PC-3 (cell line): ENCODE measurements at regions not wholly inside any gene's neighbourhood (a gene's known extent, or its start where the extent isn't known, plus 50 kb on each side); places are given as distances from the start of the nearest gene placed in this dataset.
"Not testable (repeated sequence)": the region's sequence is repeated elsewhere in the genome, so short reads cannot be mapped to it uniquely, and the experiment has no call there.

Source experiments
- ATAC-seq: fragments of 200-7000 bp; cut with Tn5 transposase; 2 replicates; pipeline ENCODE4 v1.9.1; 2020; ENCODE audit warnings: mild to moderate bottlenecking, moderate library complexity
- BruUV-seq: library from RNA; stranded (reverse); fragments of 400-500 nt; replicated peaks from 2 replicates; lab custom pipeline; 2021; lab: Mats Ljungman, UMichigan
- CTCF ChIA-PET: fragments of 300-600 bp; sonication (Branson Sonifier 250); formaldehyde crosslinking; loops from one replicate; lab custom pipeline; 2022; ENCODE audit warnings: antibody characterized with exemption; lab: Charles Lee
- POLR2A ChIA-PET: fragments of 300-600 bp; sonication (Branson Sonifier 250); formaldehyde crosslinking; loops from one replicate; lab custom pipeline; 2022; ENCODE audit warnings: antibody characterized with exemption; ENCODE audit not compliant: unreplicated experiment; lab: Charles Lee
- DNase-seq: peaks from one replicate; pipeline ENCODE4 v3.0.0-alpha.2; 2015
- H2AFZ ChIP-seq: fragments of 300-600 bp; sonication (generic); 2 replicates; pipeline ENCODE4 v1.6.0; 2016; ENCODE audit warnings: antibody characterized with exemption, low read length
- H3F3A ChIP-seq: fragments of 300-600 bp; sonication (generic); one replicate; pipeline ENCODE4 v1.6.0; 2017; ENCODE audit warnings: antibody characterized with exemption, low read length, control low read depth, mild to moderate bottlenecking; ENCODE audit not compliant: unreplicated experiment
- H3K27ac ChIP-seq: fragments of 300-600 bp; sonication (generic); 2 replicates; pipeline ENCODE4 v1.5.1; 2016; ENCODE audit warnings: mild to moderate bottlenecking, low read length
- H3K27me3 ChIP-seq: fragments of 300-600 bp; sonication (generic); 2 replicates; pipeline ENCODE4 v1.6.1; 2016; ENCODE audit warnings: low read length, mixed read lengths
- H3K36me3 ChIP-seq: fragments of 300-600 bp; sonication (generic); 2 replicates; pipeline ENCODE4 v1.6.1; 2016; ENCODE audit warnings: low read depth, mixed run types, low read length, mixed read lengths
- H3K4me1 ChIP-seq: fragments of 300-600 bp; sonication (generic); 2 replicates; pipeline ENCODE4 v1.5.1; 2016; ENCODE audit warnings: low read length; ENCODE audit not compliant: insufficient read depth
- H3K4me2 ChIP-seq: fragments of 300-600 bp; sonication (generic); 2 replicates; pipeline ENCODE4 v1.6.0; 2016; ENCODE audit warnings: low read length
- H3K4me3 ChIP-seq: fragments of 300-600 bp; sonication (generic); 2 replicates; pipeline ENCODE4 v1.5.1; 2016; ENCODE audit warnings: mild to moderate bottlenecking, low read length, mixed read lengths
- H3K79me2 ChIP-seq: fragments of 300-600 bp; sonication (generic); 2 replicates; pipeline ENCODE4 v1.6.1; 2017; ENCODE audit warnings: low read length, mixed read lengths
- H3K9ac ChIP-seq: fragments of 300-600 bp; sonication (generic); 2 replicates; pipeline ENCODE4 v1.6.0; 2016; ENCODE audit warnings: mild to moderate bottlenecking, low read length
- H3K9me2 ChIP-seq: fragments of 300-600 bp; sonication (generic); replicated peaks from 2 replicates; pipeline ENCODE4 v1.6.1; 2016; ENCODE audit warnings: mixed run types, low read length, mixed read lengths
- H3K9me3 ChIP-seq: fragments of 300-600 bp; sonication (generic); 2 replicates; pipeline ENCODE4 v1.6.1; 2016; ENCODE audit warnings: low read length, mixed read lengths
- H4K20me1 ChIP-seq: fragments of 300-600 bp; sonication (generic); 2 replicates; pipeline ENCODE4 v1.6.1; 2016; ENCODE audit warnings: low read length, mixed read lengths
- EZH2 ChIP-seq: fragments of 300-600 bp; sonication (generic); IDR thresholded peaks from one replicate; pipeline ENCODE4 v1.6.1; 2017; ENCODE audit warnings: antibody characterized with exemption, mild to moderate bottlenecking, low read length; ENCODE audit not compliant: unreplicated experiment
- EZH2phosphoT487 ChIP-seq: fragments of 300-600 bp; sonication (generic); IDR thresholded peaks from 2 replicates; pipeline ENCODE4 v1.6.1; 2018; ENCODE audit warnings: mild to moderate bottlenecking, antibody characterized with exemption, low read length, borderline replicate concordance
- intact Hi-C: fragments of 100-400 bp; cut with micrococcal nuclease; formaldehyde crosslinking; loops from 2 replicates; pipeline ENCODE4 v1.9.0; 2023
- TF ChIP-seq, protein P1 (sequence below): fragments of 300-600 bp; sonication (generic); conservative IDR thresholded peaks from 2 replicates; pipeline ENCODE4 v1.5.1; 2017; ENCODE audit warnings: antibody characterized with exemption, low read depth, mild to moderate bottlenecking, low read length

DNA sequence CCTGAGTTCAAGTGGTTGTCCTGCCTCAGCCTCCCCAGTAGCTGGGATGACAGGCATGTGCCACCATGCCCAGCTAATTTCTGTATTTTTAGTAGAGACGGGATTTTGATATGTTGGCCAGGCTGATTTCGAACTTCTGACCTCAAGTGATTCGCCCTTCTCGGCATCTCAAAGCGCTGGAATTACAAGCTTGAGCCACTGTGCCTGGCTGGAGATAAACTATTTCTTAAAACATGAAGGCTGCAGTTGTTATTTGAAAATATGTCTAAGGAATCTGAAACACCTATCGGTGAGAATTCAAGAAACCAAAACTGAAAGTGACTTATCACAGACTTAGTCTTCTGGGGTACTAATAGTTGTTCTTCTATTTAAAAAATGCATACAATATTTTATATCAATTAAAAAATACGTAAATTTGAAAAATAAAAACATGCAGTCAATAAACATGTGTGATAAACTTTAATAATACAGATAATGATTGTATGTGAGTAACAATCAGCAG lies 176.9 kb upstream of the PRSS58 start:
- no peaks in the 10 kb centered on the region for H4K20me1 ChIP-seq
- no peak overlapping the region for H3K4me3 ChIP-seq
- no peak for DNase-seq
- ChIA-PET CTCF (no interaction called here), POLR2A (interaction anchor here (0.6 kb wide), 1 partner anchor 18 kb away, joined by 3 read pairs; no protein-coding TSS in a partner anchor)
- BruUV-seq, result no TSS peak
- H3K27me3 ChIP-seq, result no peaks in the 10 kb centered on the region
- peaks cover 1% of the 10 kb centered on the region for H3F3A ChIP-seq
- H3K27ac ChIP-seq, result no peak overlapping the region
- peaks cover 22% of the 10 kb centered on the region for H3K4me1 ChIP-seq
- H3K36me3 ChIP-seq, result no peaks in the 10 kb centered on the region
- no peaks in the 10 kb centered on the region for H3K79me2 ChIP-seq
- no peak overlapping the region for H3K4me2 ChIP-seq
- no peak overlapping the region for H2AFZ ChIP-seq
- ATAC-seq, result no peak
- H3K9me2 ChIP-seq, result no peaks in the 10 kb centered on the region
- H3K9ac ChIP-seq, result no peak overlapping the region
- TF ChIP-seq EZH2phosphoT487 (no peak), EZH2 (no peak)
- TF ChIP-seq, protein P1, sequence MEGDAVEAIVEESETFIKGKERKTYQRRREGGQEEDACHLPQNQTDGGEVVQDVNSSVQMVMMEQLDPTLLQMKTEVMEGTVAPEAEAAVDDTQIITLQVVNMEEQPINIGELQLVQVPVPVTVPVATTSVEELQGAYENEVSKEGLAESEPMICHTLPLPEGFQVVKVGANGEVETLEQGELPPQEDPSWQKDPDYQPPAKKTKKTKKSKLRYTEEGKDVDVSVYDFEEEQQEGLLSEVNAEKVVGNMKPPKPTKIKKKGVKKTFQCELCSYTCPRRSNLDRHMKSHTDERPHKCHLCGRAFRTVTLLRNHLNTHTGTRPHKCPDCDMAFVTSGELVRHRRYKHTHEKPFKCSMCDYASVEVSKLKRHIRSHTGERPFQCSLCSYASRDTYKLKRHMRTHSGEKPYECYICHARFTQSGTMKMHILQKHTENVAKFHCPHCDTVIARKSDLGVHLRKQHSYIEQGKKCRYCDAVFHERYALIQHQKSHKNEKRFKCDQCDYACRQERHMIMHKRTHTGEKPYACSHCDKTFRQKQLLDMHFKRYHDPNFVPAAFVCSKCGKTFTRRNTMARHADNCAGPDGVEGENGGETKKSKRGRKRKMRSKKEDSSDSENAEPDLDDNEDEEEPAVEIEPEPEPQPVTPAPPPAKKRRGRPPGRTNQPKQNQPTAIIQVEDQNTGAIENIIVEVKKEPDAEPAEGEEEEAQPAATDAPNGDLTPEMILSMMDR, result no peak
- no peaks in the 10 kb centered on the region for H3K9me3 ChIP-seq
- intact Hi-C loops, result no loop called here

DNA sequence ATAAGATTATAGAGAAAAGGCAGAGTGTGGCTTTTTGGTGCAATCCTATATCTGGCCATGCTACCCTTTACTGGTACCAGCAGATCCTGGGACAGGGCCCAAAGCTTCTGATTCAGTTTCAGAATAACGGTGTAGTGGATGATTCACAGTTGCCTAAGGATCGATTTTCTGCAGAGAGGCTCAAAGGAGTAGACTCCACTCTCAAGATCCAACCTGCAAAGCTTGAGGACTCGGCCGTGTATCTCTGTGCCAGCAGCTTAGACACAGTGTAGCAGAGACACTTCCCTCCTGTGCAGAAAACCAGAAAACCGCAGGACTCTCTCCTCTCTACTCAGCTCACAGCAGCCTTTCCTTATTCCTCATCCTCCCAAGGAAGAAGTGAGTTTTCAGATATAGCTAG lies 176.3 kb upstream of the PRSS58 start:
- H3K9me3 ChIP-seq, H3K4me3 ChIP-seq, H4K20me1 ChIP-seq, POLR2A ChIA-PET, CTCF ChIA-PET, ATAC-seq, intact Hi-C loops, BruUV-seq, H3K27ac ChIP-seq, DNase-seq, H2AFZ ChIP-seq, H3K79me2 ChIP-seq, H3F3A ChIP-seq, H3K4me2 ChIP-seq, H3K9ac ChIP-seq, H3K36me3 ChIP-seq, H3K27me3 ChIP-seq, H3K9me2 ChIP-seq: not testable (repeated sequence)
- H3K4me1 ChIP-seq, result peaks cover 16% of the 10 kb centered on the region

DNA sequence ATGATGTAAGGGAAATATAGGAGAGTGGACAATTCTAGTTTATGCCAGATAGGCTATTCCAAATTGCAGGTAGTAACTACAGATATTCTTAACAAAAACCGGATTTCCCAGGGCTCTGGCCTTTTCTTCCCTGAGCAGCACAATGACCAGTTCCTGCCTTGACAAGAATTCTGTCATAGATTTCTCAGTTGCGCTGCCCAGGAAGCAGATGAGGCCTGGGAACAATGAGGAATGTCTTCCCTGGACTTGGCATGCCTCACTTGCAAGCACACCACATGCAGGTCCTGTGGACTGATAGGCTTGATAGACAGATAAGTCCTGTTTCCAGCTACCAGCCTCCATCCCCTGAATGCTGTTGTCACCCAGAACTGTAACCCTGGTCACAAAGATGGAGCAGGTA lies 174.5 kb upstream of the PRSS58 start:
- Histone ChIP-seq H3K27me3 (no peaks in the 10 kb centered on the region), H3K9me3 (no peaks in the 10 kb centered on the region), H3K4me3 (no peak overlapping the region), H3K4me2 (no peak overlapping the region), H3K9me2 (no peaks in the 10 kb centered on the region), H3K36me3 (no peaks in the 10 kb centered on the region), H3K27ac (no peak overlapping the region), H3F3A (no peaks in the 10 kb centered on the region), H2AFZ (no peak overlapping the region), H3K4me1 (peaks cover 8% of the 10 kb centered on the region), H3K79me2 (no peaks in the 10 kb centered on the region), H3K9ac (no peak overlapping the region), H4K20me1 (no peaks in the 10 kb centered on the region)
- no TSS peak for BruUV-seq
- ChIA-PET CTCF (no interaction called here), POLR2A (no interaction called here)
- intact Hi-C loops, result no loop called here
- ATAC-seq, result no peak
- DNase-seq, result no peak
- TF ChIP-seq, protein P1, result no peak
- no peak for TF ChIP-seq EZH2phosphoT487
